DOHH2 (cell line): ENCODE measurements at regions not wholly inside any gene's neighbourhood (a gene's known extent, or its start where the extent isn't known, plus 50 kb on each side); places are given as distances from the start of the nearest gene placed in this dataset.

Source experiments
- EZH2phosphoT487 ChIP-seq: fragments of 200-600 bp; sonication (generic); IDR thresholded peaks from 2 replicates; pipeline ENCODE4 v1.6.1; 2017; ENCODE audit warnings: borderline replicate concordance, mild to moderate bottlenecking, antibody characterized with exemption, low read length, moderate library complexity, mixed read lengths
- TF ChIP-seq, protein P1 (sequence below): fragments of 200-600 bp; sonication (generic); IDR thresholded peaks from one replicate; pipeline ENCODE4 v1.5.1; 2014; ENCODE audit warnings: antibody characterized with exemption, mild to moderate bottlenecking, low read depth, low read length; ENCODE audit not compliant: poor library complexity, severe bottlenecking

GRCh38 chr1:208326033-208326432 lies 81.8 kb upstream of the PLXNA2 start:
- TF ChIP-seq, protein P1, sequence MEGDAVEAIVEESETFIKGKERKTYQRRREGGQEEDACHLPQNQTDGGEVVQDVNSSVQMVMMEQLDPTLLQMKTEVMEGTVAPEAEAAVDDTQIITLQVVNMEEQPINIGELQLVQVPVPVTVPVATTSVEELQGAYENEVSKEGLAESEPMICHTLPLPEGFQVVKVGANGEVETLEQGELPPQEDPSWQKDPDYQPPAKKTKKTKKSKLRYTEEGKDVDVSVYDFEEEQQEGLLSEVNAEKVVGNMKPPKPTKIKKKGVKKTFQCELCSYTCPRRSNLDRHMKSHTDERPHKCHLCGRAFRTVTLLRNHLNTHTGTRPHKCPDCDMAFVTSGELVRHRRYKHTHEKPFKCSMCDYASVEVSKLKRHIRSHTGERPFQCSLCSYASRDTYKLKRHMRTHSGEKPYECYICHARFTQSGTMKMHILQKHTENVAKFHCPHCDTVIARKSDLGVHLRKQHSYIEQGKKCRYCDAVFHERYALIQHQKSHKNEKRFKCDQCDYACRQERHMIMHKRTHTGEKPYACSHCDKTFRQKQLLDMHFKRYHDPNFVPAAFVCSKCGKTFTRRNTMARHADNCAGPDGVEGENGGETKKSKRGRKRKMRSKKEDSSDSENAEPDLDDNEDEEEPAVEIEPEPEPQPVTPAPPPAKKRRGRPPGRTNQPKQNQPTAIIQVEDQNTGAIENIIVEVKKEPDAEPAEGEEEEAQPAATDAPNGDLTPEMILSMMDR = no peak
- no peak for TF ChIP-seq EZH2phosphoT487
